NCI-H510A (cell line): ENCODE measurements at regions not wholly inside any gene's neighbourhood (a gene's known extent, or its start where the extent isn't known, plus 50 kb on each side); places are given as distances from the start of the nearest gene placed in this dataset.

Source experiments
- DNase-seq: peaks from one replicate; lab custom pipeline; 2025; lab: John Stamatoyannopoulos, UW

GRCh38 chr6:14455876-14456648 is 338.5 kb downstream of the CD83 start:
- no peak for DNase-seq

GRCh38 chr6:14456941-14457340 is 339.4 kb downstream of the CD83 start:
- DNase-seq, result no peak

- no peak for DNase-seq
Observed at GRCh38 chr6:14458669-14459266, 341.2 kb downstream of the CD83 start.

- no peak for DNase-seq
Observed at GRCh38 chr6:14459315-14459714, 341.7 kb downstream of the CD83 start.

- DNase-seq, result no peak
Observed at GRCh38 chr6:14460556-14460955, 343.0 kb downstream of the CD83 start.

GRCh38 chr6:14462135-14462534 is 344.6 kb downstream of the CD83 start:
- DNase-seq, result no peak

GRCh38 chr6:14462566-14462965 is 345.0 kb downstream of the CD83 start:
- DNase-seq, result no peak

- no peak for DNase-seq
Observed at GRCh38 chr6:14463110-14463509, 345.5 kb downstream of the CD83 start.

GRCh38 chr6:14464055-14464454 is 346.5 kb downstream of the CD83 start:
- DNase-seq, result no peak

GRCh38 chr6:14464716-14465115 is 347.1 kb downstream of the CD83 start:
- DNase-seq, result no peak

GRCh38 chr6:14466278-14466677 is 348.7 kb downstream of the CD83 start:
- DNase-seq, result no peak

GRCh38 chr6:14467591-14467990 is 350.0 kb downstream of the CD83 start:
- no peak for DNase-seq

- no peak for DNase-seq
Observed at GRCh38 chr6:14468647-14469321, 351.2 kb downstream of the CD83 start.

GRCh38 chr6:14470101-14470500 is 352.5 kb downstream of the CD83 start:
- DNase-seq, result no peak

GRCh38 chr6:14470671-14471070 is 353.1 kb downstream of the CD83 start:
- no peak for DNase-seq

- DNase-seq, result no peak
Observed at GRCh38 chr6:14472255-14472985, 354.8 kb downstream of the CD83 start.

- no peak for DNase-seq
Observed at GRCh38 chr6:14472986-14473337, 355.4 kb downstream of the CD83 start.

- DNase-seq, result no peak
Observed at GRCh38 chr6:14474816-14475215, 357.2 kb downstream of the CD83 start.

- DNase-seq, result no peak
Observed at GRCh38 chr6:14475306-14475705, 357.7 kb downstream of the CD83 start.

- DNase-seq, result no peak
Observed at GRCh38 chr6:14476793-14477531, 359.4 kb downstream of the CD83 start.

GRCh38 chr6:14477559-14477958 is 360.0 kb downstream of the CD83 start:
- DNase-seq, result no peak
